ENCODE measurements at regions not wholly inside any gene's neighbourhood (a gene's known extent, or its start where the extent isn't known, plus 50 kb on each side); places are given as distances from the start of the nearest gene placed in this dataset.

- Histone ChIP-seq H3K9me3 (ENCODE audit: low read depth) (no peaks in the 10 kb centered on the region), H3K4me2 (no peak overlapping the region), H3K27ac (no peak overlapping the region), H3K4me3 (no peak overlapping the region), H3K36me3 (replicated peaks; ENCODE audit: insufficient read depth, low read depth) (no peaks in the 10 kb centered on the region), H2AFZ (no peak overlapping the region), H3K79me2 (no peaks in the 10 kb centered on the region), H4K20me1 (ENCODE audit: insufficient read depth, poor library complexity, severe bottlenecking) (no peaks in the 10 kb centered on the region), H3K9me2 (replicated peaks; ENCODE audit: insufficient read depth) (no peaks in the 10 kb centered on the region), H3K27me3 (no peaks in the 10 kb centered on the region), H3K4me1 (ENCODE audit: insufficient read depth) (no peaks in the 10 kb centered on the region)
- TF ChIP-seq EZH2phosphoT487 (IDR thresholded peaks at IDR 0.05; ENCODE audit: low read depth, severe bottlenecking, unreplicated experiment) (no peak), EZH2 (IDR thresholded peaks at IDR 0.05; ENCODE audit: borderline replicate concordance) (no peak), CTCF (IDR thresholded peaks at IDR 0.05; ENCODE audit: poor library complexity) (no peak)
- DNase-seq (ENCODE audit: low spot score): no peak
- WGBS (ENCODE audit: low lambda C conversion rate, missing lambda C conversion rate): 88% methylated on average over 1 of the region's 1 CpG
These were observed 261.2 kb upstream of the SEMA3A start for GRCh38 chr7:84455788-84456187.

GRCh38 chr7:84454174-84454959 is 259.8 kb upstream of the SEMA3A start:
- no peak overlapping the region for H3K27ac ChIP-seq
- H3K4me3 ChIP-seq: no peak overlapping the region
- H3K9me3 ChIP-seq (ENCODE audit: low read depth): no peaks in the 10 kb centered on the region
- no peak overlapping the region for H2AFZ ChIP-seq
- H3K4me2 ChIP-seq: no peak overlapping the region
- H3K79me2 ChIP-seq: no peaks in the 10 kb centered on the region
- no peaks in the 10 kb centered on the region for H3K27me3 ChIP-seq
- no peaks in the 10 kb centered on the region for H3K36me3 ChIP-seq (replicated peaks; ENCODE audit: insufficient read depth, low read depth)
- no peaks in the 10 kb centered on the region for H3K4me1 ChIP-seq (ENCODE audit: insufficient read depth)
- H4K20me1 ChIP-seq (ENCODE audit: insufficient read depth, poor library complexity, severe bottlenecking): no peaks in the 10 kb centered on the region
- no peak for DNase-seq (ENCODE audit: low spot score)
- H3K9me2 ChIP-seq (replicated peaks; ENCODE audit: insufficient read depth): no peaks in the 10 kb centered on the region
- peak; percentile 20 for TF ChIP-seq CTCF (IDR thresholded peaks at IDR 0.05; ENCODE audit: poor library complexity)
- no peak for TF ChIP-seq EZH2 (IDR thresholded peaks at IDR 0.05; ENCODE audit: borderline replicate concordance)

- no peaks in the 10 kb centered on the region for H3K79me2 ChIP-seq
- no peak overlapping the region for H2AFZ ChIP-seq
- no peaks in the 10 kb centered on the region for H3K9me3 ChIP-seq (ENCODE audit: low read depth)
- no peaks in the 10 kb centered on the region for H3K27me3 ChIP-seq
- 88% methylated on average over 1 of the region's 1 CpG for WGBS (ENCODE audit: low lambda C conversion rate, missing lambda C conversion rate)
- H3K4me3 ChIP-seq: no peak overlapping the region
- no peaks in the 10 kb centered on the region for H3K4me1 ChIP-seq (ENCODE audit: insufficient read depth)
- no peak overlapping the region for H3K4me2 ChIP-seq
- no peaks in the 10 kb centered on the region for H3K9me2 ChIP-seq (replicated peaks; ENCODE audit: insufficient read depth)
- H4K20me1 ChIP-seq (ENCODE audit: insufficient read depth, poor library complexity, severe bottlenecking): no peaks in the 10 kb centered on the region
- no peak overlapping the region for H3K27ac ChIP-seq
- no peak for DNase-seq (ENCODE audit: low spot score)
- TF ChIP-seq EZH2 (IDR thresholded peaks at IDR 0.05; ENCODE audit: borderline replicate concordance): no peak
- TF ChIP-seq CTCF (IDR thresholded peaks at IDR 0.05; ENCODE audit: poor library complexity): no peak
- TF ChIP-seq EZH2phosphoT487 (IDR thresholded peaks at IDR 0.05; ENCODE audit: low read depth, severe bottlenecking, unreplicated experiment): no peak
- no peaks in the 10 kb centered on the region for H3K36me3 ChIP-seq (replicated peaks; ENCODE audit: insufficient read depth, low read depth)
These were observed 258.0 kb upstream of the SEMA3A start for GRCh38 chr7:84452618-84453017.

- Histone ChIP-seq H3K27me3 (no peaks in the 10 kb centered on the region), H3K9me2 (replicated peaks; ENCODE audit: insufficient read depth) (no peaks in the 10 kb centered on the region), H3K9me3 (ENCODE audit: low read depth) (no peaks in the 10 kb centered on the region), H3K4me2 (no peak overlapping the region), H3K4me3 (no peak overlapping the region), H2AFZ (no peak overlapping the region), H4K20me1 (ENCODE audit: insufficient read depth, poor library complexity, severe bottlenecking) (no peaks in the 10 kb centered on the region), H3K79me2 (no peaks in the 10 kb centered on the region), H3K27ac (no peak overlapping the region), H3K36me3 (replicated peaks; ENCODE audit: insufficient read depth, low read depth) (no peaks in the 10 kb centered on the region), H3K4me1 (ENCODE audit: insufficient read depth) (no peaks in the 10 kb centered on the region)
- no peak for DNase-seq (ENCODE audit: low spot score)
- TF ChIP-seq EZH2 (IDR thresholded peaks at IDR 0.05; ENCODE audit: borderline replicate concordance) (no peak), CTCF (IDR thresholded peaks at IDR 0.05; ENCODE audit: poor library complexity) (no peak), EZH2phosphoT487 (IDR thresholded peaks at IDR 0.05; ENCODE audit: low read depth, severe bottlenecking, unreplicated experiment) (no peak)
These were observed 256.2 kb upstream of the SEMA3A start for GRCh38 chr7:84450772-84451171.
